ENCODE measurements at regions not wholly inside any gene's neighbourhood (a gene's known extent, or its start where the extent isn't known, plus 50 kb on each side); places are given as distances from the start of the nearest gene placed in this dataset.
"Not testable (repeated sequence)": the region's sequence is repeated elsewhere in the genome, so short reads cannot be mapped to it uniquely, and the experiment has no call there.

- not testable (repeated sequence) for DNase-seq (ENCODE audit: low spot score)
These were observed 553.1 kb downstream of the SLCO4C1 start for GRCh38 chr5:101743000-101743399.

GRCh38 chr5:101728933-101729332 lies 567.2 kb downstream of the SLCO4C1 start:
- DNase-seq (ENCODE audit: low spot score): no peak

- no peak for DNase-seq (ENCODE audit: low spot score)
These were observed 574.5 kb downstream of the SLCO4C1 start for GRCh38 chr5:101721543-101721942.

- DNase-seq (ENCODE audit: low spot score): no peak
These were observed 576.1 kb downstream of the SLCO4C1 start for GRCh38 chr5:101720033-101720432.

DNA sequence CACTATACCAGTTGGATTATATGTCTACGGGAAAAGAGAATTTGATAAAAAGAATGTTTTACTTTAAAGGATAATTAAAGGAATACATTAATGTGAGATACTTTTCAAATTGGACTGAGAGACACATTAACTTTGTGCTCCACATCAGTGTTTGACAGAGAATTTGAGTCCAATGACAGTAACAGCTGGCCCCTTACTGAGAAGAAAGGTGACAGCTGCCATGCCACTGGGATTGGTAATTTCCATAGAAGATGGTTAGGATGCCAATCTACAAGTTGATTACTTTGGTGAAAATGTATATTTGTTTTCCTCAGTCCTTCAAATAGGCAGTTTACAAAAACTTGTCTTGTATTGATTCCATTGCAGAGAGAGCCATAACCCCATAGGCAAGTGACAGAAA lies 578.4 kb downstream of the SLCO4C1 start:
- DNase-seq (ENCODE audit: low spot score): no peak

GRCh38 chr5:101716941-101717340 lies 579.1 kb downstream of the SLCO4C1 start:
- DNase-seq (ENCODE audit: low spot score): no peak

DNA sequence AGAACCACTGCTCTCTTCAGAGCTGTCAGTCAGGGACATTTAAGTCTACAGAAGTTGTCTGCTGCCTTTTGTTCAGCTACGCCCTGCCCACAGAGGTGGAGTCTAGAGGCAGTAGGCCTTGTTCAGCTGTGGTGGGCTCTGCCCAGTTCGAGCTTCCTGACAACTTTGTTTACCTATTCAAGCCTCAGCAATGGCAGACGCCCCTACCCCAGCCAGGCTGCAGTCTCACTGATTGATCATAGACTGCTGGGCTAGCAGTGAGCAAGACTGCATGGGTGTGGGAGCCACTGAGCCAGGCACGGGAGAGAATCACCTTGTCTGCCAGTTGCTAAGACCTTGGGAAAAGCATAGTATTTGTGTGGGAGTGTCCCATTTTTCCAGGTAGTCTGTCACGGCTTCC lies 580.3 kb downstream of the SLCO4C1 start:
- DNase-seq (ENCODE audit: low spot score): not testable (repeated sequence)

DNA sequence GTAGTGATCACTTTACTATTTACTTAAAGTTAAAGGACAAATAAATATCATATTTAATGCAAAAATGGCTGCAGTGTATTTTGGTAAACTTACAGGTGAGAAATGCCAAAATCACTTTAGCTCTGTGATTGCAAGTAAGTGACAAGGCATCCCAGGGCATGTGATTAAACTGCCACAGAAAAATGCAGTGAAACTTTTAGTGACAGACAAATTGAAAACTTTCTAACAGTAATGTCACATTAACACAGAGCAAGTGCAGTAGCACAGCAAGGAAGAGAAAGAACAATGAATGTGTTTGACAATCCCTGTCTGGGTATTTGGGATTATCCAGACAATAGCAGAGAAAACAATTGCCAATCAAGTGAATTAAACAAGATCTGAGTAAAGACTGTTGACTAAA lies 606.8 kb downstream of the SLCO4C1 start:
- DNase-seq (ENCODE audit: low spot score): no peak

DNA sequence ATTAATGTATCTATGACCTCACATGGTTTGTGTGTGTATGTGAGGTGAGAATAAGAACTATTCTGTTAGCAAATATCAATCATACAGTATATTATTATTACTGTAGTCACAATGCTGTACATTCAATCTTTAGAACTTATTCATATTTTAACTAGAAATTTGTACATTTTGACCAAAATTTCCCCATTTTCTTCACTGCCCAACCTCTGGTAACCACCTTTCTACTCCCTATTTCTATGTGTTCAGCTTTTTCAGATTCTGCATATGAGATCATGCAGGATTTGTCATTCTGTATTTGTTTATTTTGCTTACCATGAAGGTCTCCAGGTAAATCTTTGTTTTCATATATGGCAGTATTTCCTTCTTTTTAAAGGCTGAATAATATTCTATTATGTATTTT lies 607.9 kb downstream of the SLCO4C1 start:
- DNase-seq (ENCODE audit: low spot score): no peak

DNA sequence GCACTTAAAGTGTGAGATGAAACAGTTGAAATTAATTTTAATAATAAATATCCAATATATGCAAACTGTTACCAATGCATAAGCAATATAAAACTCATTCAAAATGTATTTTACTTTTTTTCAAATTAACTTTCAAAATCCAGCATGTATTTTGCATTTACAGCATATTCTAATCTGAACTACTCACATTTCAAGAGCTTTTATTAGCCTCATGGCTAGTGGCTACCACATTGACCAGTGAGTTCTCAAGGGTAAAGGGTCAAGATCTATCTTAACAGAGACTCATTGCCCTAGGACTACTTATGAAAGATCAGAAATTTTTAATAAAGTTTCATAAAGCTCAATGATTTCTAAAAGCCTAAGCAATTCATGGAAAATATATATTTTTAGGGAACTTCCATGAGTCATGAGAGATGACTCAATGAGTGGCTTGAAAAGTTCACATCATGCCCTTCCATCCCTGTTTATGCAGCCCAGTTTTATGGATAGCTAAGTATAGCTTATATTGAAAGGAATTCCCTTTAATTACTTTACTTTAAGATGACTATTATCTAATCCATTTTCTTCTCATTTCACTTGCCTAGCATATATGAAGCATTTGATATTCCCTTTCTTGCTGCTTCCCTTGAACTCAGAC lies 608.6 kb downstream of the SLCO4C1 start:
- DNase-seq (ENCODE audit: low spot score): no peak

DNA sequence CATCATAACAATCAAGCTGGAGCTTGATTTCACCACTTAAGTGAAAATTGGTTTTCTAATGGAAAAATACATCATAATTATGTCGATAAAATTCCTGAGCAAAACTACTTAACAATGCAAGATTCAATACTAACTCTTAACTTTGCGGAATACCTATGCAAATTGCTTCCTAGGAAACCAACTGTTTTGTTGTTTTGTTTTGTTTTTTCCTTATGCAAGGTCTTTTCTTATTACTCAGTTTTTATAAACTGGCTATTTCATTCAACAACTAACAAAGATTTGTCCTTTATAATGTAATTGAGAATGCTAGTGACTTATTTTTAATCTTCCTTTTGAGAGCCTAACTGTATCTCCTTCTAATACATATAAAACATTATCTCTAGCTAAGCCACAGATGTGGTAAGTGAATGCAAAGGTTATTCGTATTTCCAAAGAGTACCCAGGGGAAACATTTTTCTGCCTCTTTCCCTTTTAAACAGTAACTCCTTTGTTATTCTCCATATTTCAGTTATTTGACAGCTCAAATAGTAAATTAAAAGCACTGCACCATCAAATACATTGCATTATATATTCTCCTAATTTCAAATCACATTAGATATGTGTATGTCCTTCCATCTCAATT lies 609.4 kb downstream of the SLCO4C1 start:
- DNase-seq (ENCODE audit: low spot score): no peak

- no peak for DNase-seq (ENCODE audit: low spot score)
These were observed 616.3 kb downstream of the SLCO4C1 start for GRCh38 chr5:101679816-101680215.

- DNase-seq (ENCODE audit: low spot score): peak; percentile 60
These were observed 617.4 kb downstream of the SLCO4C1 start for GRCh38 chr5:101678481-101679193.

DNA sequence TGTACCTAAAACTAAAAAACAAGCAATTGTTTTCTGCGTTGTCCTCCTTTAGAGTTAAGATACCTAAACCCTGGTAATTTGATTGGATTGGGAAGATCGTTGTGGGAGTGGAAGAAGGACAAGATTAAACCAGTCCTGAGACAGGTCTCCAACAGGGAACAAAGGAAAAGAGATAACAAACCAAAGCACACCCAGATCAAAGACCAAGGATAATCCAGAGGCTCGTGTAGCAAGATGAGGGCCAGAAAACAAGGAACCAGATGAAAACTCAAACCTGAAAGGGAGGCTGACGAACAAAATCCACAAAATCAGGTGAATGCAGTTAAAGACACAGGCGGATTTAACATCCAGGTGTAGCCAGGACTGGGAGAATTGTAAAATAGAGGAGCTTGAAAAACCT lies 618.1 kb downstream of the SLCO4C1 start:
- DNase-seq (ENCODE audit: low spot score): no peak

DNA sequence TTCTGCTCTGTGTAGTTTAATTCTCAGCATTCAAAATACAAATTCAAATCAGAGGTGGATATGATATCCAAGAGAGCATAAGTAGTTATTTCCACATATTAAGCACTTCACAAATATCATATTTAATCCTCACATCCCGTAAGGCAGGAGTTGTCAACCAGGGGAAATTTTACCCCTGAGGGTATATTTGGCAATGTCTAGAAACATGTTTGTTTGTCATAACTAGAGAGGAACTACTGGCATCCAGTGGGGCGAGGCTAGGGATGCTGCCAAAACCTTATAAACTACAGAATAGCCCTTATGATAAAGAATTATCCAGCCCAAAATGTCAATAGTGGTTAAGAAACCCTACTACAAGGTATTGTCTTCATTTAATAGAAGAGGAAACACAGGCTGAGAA lies 619.4 kb downstream of the SLCO4C1 start:
- no peak for DNase-seq (ENCODE audit: low spot score)

DNA sequence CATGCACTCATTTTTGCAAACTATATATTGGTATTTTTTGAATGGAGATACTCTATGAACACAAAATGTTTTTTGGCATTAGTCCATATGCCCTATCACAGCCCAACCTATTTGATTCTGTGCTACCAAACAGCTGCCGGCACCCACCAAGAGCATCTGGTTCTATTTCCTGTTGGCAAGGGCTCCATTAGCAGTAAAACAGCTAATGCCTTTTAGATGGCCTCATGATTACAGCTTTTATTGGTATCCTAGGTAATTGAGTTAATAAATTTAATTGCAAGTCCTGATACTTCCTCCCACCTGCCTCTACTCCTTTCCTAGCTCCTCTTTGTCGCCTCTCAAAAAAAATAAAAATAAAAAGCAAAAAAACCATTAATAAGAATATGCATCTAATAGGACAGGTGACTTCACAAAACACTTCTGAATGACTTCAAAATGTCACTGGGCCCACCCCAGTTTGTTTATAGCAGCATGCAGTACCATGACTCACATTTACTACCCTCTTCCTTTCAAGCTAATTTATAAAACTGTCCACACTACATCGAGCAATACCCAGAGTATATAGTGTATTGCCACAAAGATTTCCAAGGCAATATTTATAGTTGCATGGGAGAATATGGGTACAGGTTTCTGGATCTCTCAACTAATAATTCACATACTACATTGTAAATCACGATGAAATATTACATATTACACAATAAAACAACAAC lies 620.4 kb downstream of the SLCO4C1 start:
- DNase-seq (ENCODE audit: low spot score): no peak

DNA sequence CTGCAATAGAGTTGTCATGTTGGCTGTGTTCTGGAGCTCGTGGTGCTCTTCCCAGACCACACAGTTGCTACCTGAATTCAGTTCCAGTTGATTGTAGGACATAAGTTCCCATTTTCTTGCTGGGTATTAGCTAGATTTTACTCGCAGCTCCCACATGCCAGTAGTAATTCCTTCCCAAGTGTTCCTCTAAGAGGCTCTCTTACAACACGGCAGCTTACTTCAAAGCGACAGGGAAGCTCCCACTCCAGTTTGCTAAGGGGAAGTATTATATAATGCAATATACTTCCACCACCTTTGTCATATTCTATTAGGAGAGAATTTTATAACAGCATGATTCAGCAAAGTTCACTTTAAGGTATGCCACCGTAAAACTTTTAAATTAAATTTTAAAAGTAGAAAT lies 623.0 kb downstream of the SLCO4C1 start:
- DNase-seq (ENCODE audit: low spot score): no peak

- no peak for DNase-seq (ENCODE audit: low spot score)
These were observed 631.9 kb downstream of the SLCO4C1 start for GRCh38 chr5:101664071-101664791.

DNA sequence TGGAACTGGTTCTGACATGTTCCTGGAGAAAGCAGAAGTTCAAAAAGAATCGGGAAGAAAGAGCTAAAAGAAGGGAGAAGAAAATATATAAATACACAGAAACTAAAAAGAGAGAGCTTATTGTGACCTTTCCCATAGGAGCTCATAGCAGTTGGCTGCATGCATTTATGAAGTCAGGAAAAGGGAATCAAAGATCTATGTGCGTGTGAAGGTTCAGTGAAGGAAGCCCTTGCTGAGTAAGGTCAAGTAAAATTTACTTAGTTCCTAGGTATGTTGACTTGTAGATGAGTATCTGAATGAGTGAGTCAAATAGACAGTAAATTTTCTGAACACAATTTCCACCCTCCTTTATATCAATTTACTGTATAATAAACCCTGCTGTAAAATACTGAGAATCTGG lies 632.5 kb downstream of the SLCO4C1 start:
- no peak for DNase-seq (ENCODE audit: low spot score)

DNA sequence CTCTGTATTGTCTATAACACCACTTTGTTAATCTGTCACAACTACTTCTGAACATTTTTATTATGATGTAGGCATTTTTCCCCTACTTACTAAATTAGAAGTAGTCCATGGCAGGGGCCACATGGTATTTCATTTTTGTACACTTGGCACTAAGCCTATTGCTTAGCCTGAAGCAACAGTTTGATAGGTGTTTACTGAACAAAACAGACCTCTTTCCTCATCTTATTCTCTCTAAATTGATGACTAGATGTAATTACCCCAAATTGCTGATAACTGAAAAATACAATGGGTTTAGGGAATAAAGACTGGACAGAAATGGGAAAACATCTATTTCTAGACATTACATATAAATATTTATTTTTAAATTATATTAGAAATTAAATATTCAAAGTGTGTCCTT lies 633.8 kb downstream of the SLCO4C1 start:
- DNase-seq (ENCODE audit: low spot score): no peak

DNA sequence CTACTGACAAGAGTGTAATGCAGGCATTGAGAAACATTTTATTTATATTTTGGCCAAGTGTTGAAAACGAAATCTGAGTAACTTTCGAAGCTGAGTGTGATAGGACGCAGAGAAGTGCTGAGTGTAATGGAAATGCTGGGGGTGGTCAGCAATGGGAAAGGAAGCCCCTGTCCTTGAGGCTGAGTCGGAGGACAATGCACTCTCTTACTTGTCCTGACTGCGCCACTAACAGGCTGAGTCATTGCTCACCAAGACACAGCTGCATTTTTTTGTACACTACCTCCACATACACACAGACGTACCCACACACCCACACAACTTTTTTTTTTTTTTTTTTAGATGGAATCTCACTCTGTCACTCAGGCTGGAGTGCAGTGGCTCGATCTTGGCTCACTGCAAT lies 637.7 kb downstream of the SLCO4C1 start:
- no peak for DNase-seq (ENCODE audit: low spot score)

GRCh38 chr5:101653996-101654395 lies 642.1 kb downstream of the SLCO4C1 start:
- no peak for DNase-seq (ENCODE audit: low spot score)

Measured in mucosa of gallbladder (tissue), 1 donor.